GM12873 (cell line): ENCODE measurements at regions not wholly inside any gene's neighbourhood (a gene's known extent, or its start where the extent isn't known, plus 50 kb on each side); places are given as distances from the start of the nearest gene placed in this dataset.

Experiments used
- CTCF ChIP-seq: IDR thresholded peaks from 2 replicates; pipeline ENCODE4 v1.5.1; 2012; ENCODE audit warnings: low read depth, mild to moderate bottlenecking, moderate library complexity, low read length, control low read depth; ENCODE audit not compliant: insufficient read depth; ENCODE audit errors: missing control alignments

GRCh38 chr16:51682905-51683304 lies 531.8 kb upstream of the SALL1 start:
- TF ChIP-seq CTCF, result no peak

- no peak for TF ChIP-seq CTCF
Measured at GRCh38 chr16:51674615-51675014, 523.5 kb upstream of the SALL1 start.

GRCh38 chr16:51670527-51670926 lies 519.5 kb upstream of the SALL1 start:
- no peak for TF ChIP-seq CTCF

- TF ChIP-seq CTCF, result no peak
Measured at GRCh38 chr16:51666821-51667220, 515.8 kb upstream of the SALL1 start.

- no peak for TF ChIP-seq CTCF
Measured at GRCh38 chr16:51666074-51666473, 515.0 kb upstream of the SALL1 start.

- no peak for TF ChIP-seq CTCF
Measured at GRCh38 chr16:51665436-51665998, 514.4 kb upstream of the SALL1 start.

- no peak for TF ChIP-seq CTCF
Measured at GRCh38 chr16:51658531-51658930, 507.5 kb upstream of the SALL1 start.
